HG02759 (cell line): ENCODE measurements at regions not wholly inside any gene's neighbourhood (a gene's known extent, or its start where the extent isn't known, plus 50 kb on each side); places are given as distances from the start of the nearest gene placed in this dataset.
"Not testable (repeated sequence)": the region's sequence is repeated elsewhere in the genome, so short reads cannot be mapped to it uniquely, and the experiment has no call there.

Source experiments
- ATAC-seq: cut with Tn5 transposase; IDR thresholded peaks from one replicate; pipeline ENCODE4 v1.9.1; 2021; ENCODE audit warnings: mild to moderate bottlenecking, moderate library complexity; ENCODE audit not compliant: unreplicated experiment

- not testable (repeated sequence) for ATAC-seq
Measured at GRCh38 chr20:48213635-48214034, 428.4 kb upstream of the SULF2 start.

GRCh38 chr20:48212806-48213509, 427.7 kb upstream of the SULF2 start:
- no peak for ATAC-seq

DNA sequence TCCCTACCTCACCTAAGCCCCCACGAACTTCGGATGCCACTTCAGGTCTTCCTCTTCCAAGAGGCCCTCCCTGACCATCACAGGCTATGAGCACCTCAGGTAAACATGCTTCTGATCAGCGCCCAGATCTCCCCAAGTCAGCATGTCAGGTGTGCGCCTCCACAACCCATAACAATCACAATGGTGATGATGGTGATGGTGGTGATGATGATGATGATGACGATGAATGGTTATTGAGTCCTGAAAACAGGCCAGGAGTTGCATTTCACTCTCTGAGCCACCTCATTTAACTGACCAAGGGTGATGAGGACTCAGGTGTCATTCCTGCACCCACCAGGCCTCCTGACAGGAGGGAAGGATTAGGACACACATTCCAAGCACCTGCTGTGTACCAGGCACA, 426.6 kb upstream of the SULF2 start:
- no peak for ATAC-seq

DNA sequence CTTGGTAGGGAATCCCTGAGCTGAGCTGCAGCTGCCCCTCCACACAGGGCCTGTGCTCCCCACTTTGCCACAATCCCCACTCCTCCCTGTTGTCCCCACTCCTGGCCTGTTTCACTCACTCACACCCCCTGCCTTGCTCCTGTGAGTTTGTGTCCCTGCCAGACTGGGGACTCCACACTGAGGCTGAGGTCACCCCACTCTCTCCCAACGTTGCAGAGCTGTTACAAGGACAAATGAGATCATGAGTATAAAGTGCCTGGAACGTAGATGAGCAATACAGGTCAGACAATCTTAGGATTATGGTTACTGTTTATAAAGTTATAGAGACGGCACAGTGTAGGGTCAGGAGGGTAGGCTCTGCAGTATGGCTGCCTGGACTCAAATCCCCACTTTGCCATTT, 426.0 kb upstream of the SULF2 start:
- no peak for ATAC-seq

GRCh38 chr20:48210111-48211027, 425.1 kb upstream of the SULF2 start:
- no peak for ATAC-seq

GRCh38 chr20:48209102-48209501, 423.8 kb upstream of the SULF2 start:
- no peak for ATAC-seq

DNA sequence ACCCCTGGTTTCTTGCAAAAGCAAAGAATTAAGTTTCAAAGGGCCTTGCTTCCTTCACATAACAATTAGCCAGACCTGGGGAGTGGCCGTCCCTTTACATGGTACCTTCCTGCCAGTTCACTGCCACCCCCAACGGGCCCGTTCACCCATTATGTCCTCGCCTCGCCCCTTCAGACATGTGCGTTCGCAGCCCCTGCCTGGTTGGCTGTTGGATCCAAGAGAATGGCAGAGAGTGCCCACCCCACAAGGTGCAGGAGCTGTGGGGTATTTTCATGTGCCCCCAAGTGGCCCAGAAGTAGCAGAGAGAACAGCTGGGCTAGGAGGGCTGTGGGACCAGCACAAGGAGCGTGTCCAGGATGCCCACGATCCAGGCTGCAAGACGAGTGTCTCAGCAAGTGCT, 422.9 kb upstream of the SULF2 start:
- ATAC-seq = no peak

DNA sequence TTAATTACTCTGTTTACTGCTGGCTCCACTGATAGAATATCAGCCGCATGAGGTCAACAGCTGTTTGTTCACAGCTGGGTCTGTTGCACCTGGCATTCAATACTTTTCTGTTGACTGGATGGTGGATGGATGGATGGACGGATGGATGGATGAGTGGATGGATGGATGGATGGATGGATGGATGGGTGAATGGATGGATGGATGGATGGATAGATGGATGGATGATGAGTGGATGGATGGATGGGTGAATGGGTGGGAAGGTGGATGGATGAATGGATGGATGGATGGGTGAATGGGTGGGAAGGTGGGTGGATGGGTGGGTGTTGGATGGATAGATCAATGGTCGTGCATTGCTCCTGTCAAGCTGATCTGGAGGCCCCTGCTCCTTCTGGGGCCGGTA, 422.2 kb upstream of the SULF2 start:
- no peak for ATAC-seq

DNA sequence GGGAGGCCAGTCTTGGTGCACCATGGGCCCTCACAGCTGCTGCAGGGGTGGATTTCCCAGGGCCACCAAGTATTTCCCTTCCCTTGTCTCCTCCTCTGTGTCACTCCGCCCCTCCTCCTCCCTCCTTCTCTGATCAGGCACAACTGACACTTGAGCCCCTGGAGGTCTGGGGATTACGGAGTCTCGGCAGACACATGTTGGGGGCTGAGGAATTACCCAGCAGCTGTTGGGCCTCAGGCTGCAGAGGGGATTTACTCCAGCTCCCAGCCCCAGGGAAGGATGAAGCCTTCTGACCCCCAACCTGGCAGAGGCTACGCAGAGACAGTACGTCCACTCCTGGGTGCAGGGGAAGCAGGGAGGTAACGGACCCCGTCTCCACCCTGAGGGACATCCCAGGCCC, 420.5 kb upstream of the SULF2 start:
- ATAC-seq = no peak

DNA sequence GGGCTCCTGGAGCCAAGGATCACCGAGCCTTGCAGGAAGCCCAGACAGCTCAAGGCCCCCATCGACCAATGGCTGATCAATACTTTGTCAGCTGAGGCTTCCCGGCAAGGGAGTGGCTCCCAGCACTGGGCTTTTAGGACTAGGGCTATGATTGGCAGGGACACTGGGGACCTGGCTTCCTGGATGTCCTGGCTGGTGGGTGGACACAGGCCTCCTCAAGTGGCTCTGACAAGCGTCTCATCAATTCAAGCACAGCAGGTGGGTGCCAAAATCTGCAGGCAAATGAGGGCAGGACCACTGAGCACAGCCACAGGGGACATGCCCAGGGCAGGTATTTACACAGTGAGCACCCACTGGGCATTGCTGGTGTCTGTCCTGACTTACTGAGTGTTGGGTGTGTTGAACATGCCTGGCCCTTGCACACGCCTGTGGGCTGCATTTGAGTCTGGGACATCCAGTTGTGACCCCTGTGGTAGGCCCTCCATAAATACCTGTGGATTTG, 420.1 kb upstream of the SULF2 start:
- no peak for ATAC-seq

DNA sequence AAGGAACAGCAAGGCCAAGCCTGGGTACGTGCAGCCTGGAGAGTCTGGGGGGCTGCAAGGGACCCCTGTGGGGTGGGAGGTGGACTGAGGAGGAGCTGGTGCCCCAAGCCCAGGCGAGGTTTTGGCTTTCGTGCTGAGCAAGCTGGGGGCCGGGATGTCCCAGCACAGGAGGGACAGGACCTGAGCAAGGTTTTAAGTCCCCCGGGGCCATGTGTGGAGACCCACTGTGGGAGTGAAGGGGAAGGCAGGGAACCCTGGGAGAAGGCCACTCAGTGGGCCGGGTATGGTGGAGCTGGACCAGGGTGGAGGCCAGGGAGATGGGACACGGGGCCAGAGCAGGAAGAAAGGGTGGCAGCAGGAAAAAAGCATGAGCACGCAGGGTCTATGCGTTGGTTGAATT, 419.2 kb upstream of the SULF2 start:
- ATAC-seq = no peak

- ATAC-seq = no peak
Measured at GRCh38 chr20:48203252-48203651, 418.0 kb upstream of the SULF2 start.

DNA sequence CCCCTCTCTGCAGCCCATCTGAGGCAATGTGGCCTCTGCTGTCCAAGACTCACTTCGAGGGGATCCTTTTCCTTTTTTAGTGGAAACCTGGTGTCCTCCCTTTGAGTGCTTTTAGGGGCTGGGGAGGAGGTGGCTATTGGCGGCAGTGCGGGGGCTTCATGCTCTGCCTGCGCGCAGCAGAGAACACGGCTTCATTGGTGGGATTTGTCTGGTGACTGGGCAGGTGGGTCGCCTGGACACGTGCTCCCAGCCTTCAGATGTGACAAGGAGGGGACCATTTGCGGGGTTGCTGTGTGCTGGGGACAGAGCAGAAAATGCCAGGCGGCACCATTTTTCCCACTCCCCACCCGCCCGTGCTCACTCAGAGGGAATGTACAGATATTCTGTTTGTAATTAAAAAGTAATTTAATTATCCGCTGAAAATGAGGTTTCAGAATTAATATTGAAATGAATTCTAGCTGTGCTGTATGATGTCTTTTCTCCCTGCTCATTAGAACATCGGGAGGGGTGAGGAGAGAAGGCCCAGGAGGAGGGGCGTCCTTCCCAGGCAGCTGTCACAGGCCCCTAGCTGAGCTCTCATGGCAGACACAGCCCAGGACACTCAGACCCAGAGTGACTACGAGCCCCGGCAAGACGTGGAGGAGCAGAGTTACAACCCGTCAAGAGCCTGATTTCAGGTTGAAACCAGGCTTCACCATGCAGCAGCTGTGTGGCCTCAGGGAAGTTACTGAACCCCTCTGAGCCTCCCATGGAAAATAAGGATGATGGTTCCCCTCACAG, 417.2 kb upstream of the SULF2 start:
- ATAC-seq = no peak

DNA sequence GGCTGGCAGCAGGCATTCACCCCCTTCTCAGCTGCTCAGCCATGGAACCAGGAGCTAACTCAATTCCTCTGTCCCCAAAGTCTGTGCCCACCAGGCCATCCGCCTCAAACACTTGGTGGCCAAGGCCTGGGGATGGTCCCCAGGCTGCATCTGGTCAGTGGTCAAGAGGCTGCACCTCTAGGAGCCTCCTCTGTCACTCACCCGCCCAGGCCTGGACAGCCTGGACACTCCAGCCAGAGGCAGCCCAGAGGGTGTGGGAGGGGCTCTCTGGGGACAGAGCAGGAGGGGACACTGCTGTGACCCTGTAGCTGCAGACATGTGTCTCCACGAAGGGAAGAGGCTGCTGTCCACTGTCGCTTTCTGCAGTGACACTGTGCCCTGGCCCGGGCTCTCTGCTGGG, 416.6 kb upstream of the SULF2 start:
- no peak for ATAC-seq

DNA sequence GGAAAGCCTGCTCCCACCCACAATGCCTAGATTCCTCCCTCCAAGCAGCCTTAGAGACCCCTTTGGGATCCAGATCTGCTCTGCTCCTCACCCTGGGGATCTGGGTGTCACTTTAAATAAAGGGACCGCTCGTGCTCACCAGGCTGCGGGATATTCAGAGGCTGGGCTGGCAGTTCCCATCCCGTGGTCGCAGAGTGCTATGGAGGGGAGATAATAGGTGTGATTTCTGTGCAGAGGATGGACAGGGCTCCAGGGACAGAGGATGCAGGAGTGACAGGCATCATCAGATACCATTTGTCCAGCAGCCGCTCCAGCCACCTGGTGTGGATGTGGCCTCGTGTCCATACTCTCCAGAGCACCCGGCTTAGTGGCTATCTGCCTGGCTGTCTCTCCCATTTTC, 415.9 kb upstream of the SULF2 start:
- no peak for ATAC-seq

GRCh38 chr20:48198929-48199451, 413.7 kb upstream of the SULF2 start:
- no peak for ATAC-seq

DNA sequence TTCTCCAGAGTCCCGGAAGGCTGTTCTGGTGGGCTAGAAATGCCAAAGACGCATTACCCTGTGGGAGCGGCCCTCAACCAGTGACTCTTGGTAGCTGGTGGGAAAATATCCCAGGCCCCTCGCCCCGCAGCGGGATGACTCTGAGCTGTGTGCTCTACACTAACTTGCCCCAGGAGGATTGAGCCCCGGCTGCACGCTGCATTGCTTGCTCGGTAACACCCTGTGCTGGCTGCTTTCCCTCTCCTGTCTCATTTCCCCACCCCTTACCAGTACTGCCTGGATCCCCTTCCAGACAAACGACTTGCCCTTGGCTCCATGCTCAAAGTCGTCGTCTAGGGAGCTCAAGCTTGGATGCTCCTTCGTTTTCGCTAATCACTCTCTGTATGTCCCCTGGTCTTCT, 411.8 kb upstream of the SULF2 start:
- ATAC-seq = no peak

GRCh38 chr20:48196486-48196885, 411.2 kb upstream of the SULF2 start:
- no peak for ATAC-seq

DNA sequence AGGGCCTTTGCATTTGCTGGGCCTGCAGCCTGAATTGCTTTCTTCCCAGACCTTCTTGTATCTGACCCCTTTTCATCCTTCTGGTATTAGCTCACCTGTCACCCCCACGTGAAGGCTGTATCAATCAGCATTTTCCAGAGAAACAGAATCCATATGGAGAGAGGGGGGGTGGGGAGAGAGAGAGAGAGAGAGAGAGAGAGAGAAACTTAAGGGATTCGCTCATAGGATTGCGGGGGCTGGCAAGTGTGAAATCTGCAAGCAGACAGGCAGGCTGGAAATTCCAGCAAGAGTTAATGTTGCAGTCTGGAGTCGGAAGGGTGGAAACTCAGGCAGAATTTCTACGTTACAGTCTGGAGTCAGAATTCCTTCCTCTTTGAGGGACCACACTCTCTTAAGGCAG, 410.7 kb upstream of the SULF2 start:
- no peak for ATAC-seq

DNA sequence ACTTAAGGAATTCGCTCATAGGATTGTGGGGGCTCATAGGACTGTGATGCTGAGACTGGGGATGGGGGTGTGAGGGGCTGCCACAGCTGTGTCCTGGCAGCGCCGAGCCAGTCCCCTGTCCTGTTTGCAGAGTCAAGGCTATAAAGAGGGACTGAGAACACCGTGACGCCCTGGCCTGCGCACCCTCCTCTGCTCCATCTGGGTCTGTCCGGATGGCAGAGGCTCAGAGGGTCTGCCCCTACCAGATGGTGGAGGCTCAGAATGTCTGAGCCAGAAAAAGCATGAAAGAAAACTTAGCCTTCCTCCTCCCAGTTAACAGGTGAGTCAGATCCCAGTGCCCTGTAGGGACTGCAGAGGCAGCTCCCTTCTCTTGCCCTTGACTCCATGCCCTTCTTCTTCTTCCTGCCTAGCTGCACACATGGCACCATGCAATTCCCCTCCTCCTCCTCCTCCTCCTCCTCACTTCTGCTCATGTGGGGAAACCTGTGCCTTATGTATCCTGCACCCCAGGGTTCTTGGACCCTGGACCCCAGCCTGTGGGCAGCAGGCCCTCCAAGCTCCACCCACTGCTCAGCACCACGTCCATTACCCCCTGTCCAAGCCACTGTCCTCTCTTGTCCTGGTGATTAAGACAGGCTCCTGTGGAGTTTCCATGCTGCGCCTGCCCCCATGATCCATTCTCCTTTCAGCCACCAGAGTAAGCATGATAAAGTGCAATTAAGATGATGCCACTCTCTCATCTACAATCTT, 410.0 kb upstream of the SULF2 start:
- ATAC-seq = no peak
